Mammary epithelial cell (primary cell): ENCODE measurements at regions not wholly inside any gene's neighbourhood (a gene's known extent, or its start where the extent isn't known, plus 50 kb on each side); places are given as distances from the start of the nearest gene placed in this dataset.

Experiments used
- EZH2 ChIP-seq: IDR thresholded peaks from 2 replicates; pipeline ENCODE4 v1.6.1; 2012; ENCODE audit warnings: low read length, inconsistent platforms, borderline replicate concordance
- TF ChIP-seq, protein P1 (sequence below), 2 donors: IDR thresholded peaks in 1 of 2; conservative IDR thresholded peaks in 1 of 2; 2 replicates each; pipeline ENCODE4 v1.5.1; 2011 to 2012; ENCODE audit warnings: inconsistent platforms in 2 of 2, low read length in 2 of 2, mild to moderate bottlenecking in 2 of 2, control low read depth in 1 of 2, low read depth in 1 of 2; ENCODE audit not compliant: insufficient read depth in 1 of 2; ENCODE audit errors: extremely low read depth in 1 of 2

DNA sequence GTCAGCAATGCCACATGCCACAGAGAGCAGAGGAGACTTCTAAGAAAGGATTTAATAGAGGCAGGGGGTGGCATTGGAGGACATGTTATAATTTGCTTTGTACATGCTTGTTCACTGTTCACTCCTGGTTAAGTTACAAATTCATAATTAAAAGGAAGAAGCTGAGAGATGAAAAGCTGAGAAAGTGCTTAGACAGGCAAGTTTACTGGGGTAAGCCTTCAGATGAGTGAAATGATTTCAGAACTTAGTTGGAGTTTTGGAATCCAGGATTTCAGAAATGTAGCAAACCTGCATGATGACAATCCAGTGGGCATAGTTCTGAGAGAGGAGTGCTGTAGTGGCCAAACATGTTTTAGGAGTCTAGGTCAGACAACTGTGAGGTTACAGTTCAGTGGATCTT, 67.3 kb upstream of the FBXO33 start:
- TF ChIP-seq, protein P1, sequence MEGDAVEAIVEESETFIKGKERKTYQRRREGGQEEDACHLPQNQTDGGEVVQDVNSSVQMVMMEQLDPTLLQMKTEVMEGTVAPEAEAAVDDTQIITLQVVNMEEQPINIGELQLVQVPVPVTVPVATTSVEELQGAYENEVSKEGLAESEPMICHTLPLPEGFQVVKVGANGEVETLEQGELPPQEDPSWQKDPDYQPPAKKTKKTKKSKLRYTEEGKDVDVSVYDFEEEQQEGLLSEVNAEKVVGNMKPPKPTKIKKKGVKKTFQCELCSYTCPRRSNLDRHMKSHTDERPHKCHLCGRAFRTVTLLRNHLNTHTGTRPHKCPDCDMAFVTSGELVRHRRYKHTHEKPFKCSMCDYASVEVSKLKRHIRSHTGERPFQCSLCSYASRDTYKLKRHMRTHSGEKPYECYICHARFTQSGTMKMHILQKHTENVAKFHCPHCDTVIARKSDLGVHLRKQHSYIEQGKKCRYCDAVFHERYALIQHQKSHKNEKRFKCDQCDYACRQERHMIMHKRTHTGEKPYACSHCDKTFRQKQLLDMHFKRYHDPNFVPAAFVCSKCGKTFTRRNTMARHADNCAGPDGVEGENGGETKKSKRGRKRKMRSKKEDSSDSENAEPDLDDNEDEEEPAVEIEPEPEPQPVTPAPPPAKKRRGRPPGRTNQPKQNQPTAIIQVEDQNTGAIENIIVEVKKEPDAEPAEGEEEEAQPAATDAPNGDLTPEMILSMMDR (conservative IDR thresholded peaks at IDR 0.05 in 1 of 2, IDR thresholded peaks at IDR 0.05 in 1 of 2; ENCODE audit: extremely low read depth in 1 of 2, insufficient read depth in 1 of 2, low read depth in 1 of 2, low read length in 2 of 2), result no peak
- TF ChIP-seq EZH2, result no peak
